ENCODE measurements at regions not wholly inside any gene's neighbourhood (a gene's known extent, or its start where the extent isn't known, plus 50 kb on each side); places are given as distances from the start of the nearest gene placed in this dataset.

GRCh38 chr2:205876127-205876526 is 193.8 kb downstream of the NRP2 start:
- Histone ChIP-seq H3K4me1 (no peaks in the 10 kb centered on the region), H3K9me3 (no peaks in the 10 kb centered on the region), H3K27me3 (no peaks in the 10 kb centered on the region), H3K4me3 (no peak overlapping the region), H3K27ac (no peak overlapping the region), H3K36me3 (no peaks in the 10 kb centered on the region)
- DNase-seq: no peak
- intact Hi-C loops (cut with DNase I; ENCODE audit: low total_unique reads): no loop called here
- TF ChIP-seq CTCF (IDR thresholded peaks at IDR 0.05) (no peak), POLR2A (IDR thresholded peaks at IDR 0.05) (no peak)

GRCh38 chr2:205872716-205873115 is 190.4 kb downstream of the NRP2 start:
- intact Hi-C loops (cut with DNase I; ENCODE audit: low total_unique reads): no loop called here
- Histone ChIP-seq H3K4me3 (no peak overlapping the region), H3K36me3 (no peaks in the 10 kb centered on the region), H3K27ac (no peak overlapping the region), H3K9me3 (no peaks in the 10 kb centered on the region), H3K4me1 (no peaks in the 10 kb centered on the region), H3K27me3 (no peaks in the 10 kb centered on the region)
- TF ChIP-seq POLR2A (IDR thresholded peaks at IDR 0.05) (no peak), CTCF (IDR thresholded peaks at IDR 0.05) (no peak)
- no peak for DNase-seq

- H3K36me3 ChIP-seq: no peaks in the 10 kb centered on the region
- DNase-seq: no peak
- TF ChIP-seq CTCF (IDR thresholded peaks at IDR 0.05) (no peak), POLR2A (IDR thresholded peaks at IDR 0.05) (no peak)
- H3K27ac ChIP-seq: no peak overlapping the region
- no peak overlapping the region for H3K4me3 ChIP-seq
- H3K27me3 ChIP-seq: no peaks in the 10 kb centered on the region
- intact Hi-C loops (cut with DNase I; ENCODE audit: low total_unique reads): no loop called here
- H3K4me1 ChIP-seq: no peaks in the 10 kb centered on the region
- no peaks in the 10 kb centered on the region for H3K9me3 ChIP-seq
Measured at GRCh38 chr2:205869439-205869838, 187.1 kb downstream of the NRP2 start.

- no peaks in the 10 kb centered on the region for H3K4me1 ChIP-seq
- TF ChIP-seq CTCF (IDR thresholded peaks at IDR 0.05) (no peak), POLR2A (IDR thresholded peaks at IDR 0.05) (no peak)
- no peak overlapping the region for H3K4me3 ChIP-seq
- no peaks in the 10 kb centered on the region for H3K9me3 ChIP-seq
- H3K36me3 ChIP-seq: no peaks in the 10 kb centered on the region
- H3K27me3 ChIP-seq: no peaks in the 10 kb centered on the region
- intact Hi-C loops (cut with DNase I; ENCODE audit: low total_unique reads): no loop called here
- DNase-seq: no peak
- H3K27ac ChIP-seq: no peak overlapping the region
Measured at GRCh38 chr2:205868773-205869333, 186.6 kb downstream of the NRP2 start.

GRCh38 chr2:205868053-205868452 is 185.8 kb downstream of the NRP2 start:
- no peak for TF ChIP-seq POLR2A (IDR thresholded peaks at IDR 0.05)
- no peak for TF ChIP-seq CTCF (IDR thresholded peaks at IDR 0.05)
- Histone ChIP-seq H3K9me3 (no peaks in the 10 kb centered on the region), H3K4me1 (no peaks in the 10 kb centered on the region), H3K4me3 (no peak overlapping the region), H3K27me3 (no peaks in the 10 kb centered on the region), H3K27ac (no peak overlapping the region), H3K36me3 (no peaks in the 10 kb centered on the region)
- intact Hi-C loops (cut with DNase I; ENCODE audit: low total_unique reads): no loop called here
- no peak for DNase-seq

Data from uterus (tissue), 3 donors.